AG04450 (cell line): ENCODE measurements at regions not wholly inside any gene's neighbourhood (a gene's known extent, or its start where the extent isn't known, plus 50 kb on each side); places are given as distances from the start of the nearest gene placed in this dataset.

Experiments
- CTCF ChIA-PET: fragments of 300-600, 350-600 bp; formaldehyde crosslinking; extraction: SDS; loops from one replicate; lab custom pipeline; 2022; ENCODE audit warnings: antibody characterized with exemption, inconsistent platforms; lab: Charles Lee
- POLR2A ChIA-PET: fragments of 350-600 bp; formaldehyde crosslinking; extraction: SDS; loops from one replicate; lab custom pipeline; 2021; ENCODE audit warnings: antibody characterized with exemption, inconsistent platforms; lab: Yijun Ruan, JAX
- DNase-seq: peaks from one replicate; pipeline ENCODE4 v3.0.0-alpha.2; 2011; ENCODE audit warnings: low read depth, low spot score
- H3K27ac ChIP-seq: one replicate; pipeline ENCODE4 v1.5.1; 2012; ENCODE audit warnings: low read depth, low read length, control low read depth
- H3K27me3 ChIP-seq: one replicate; pipeline ENCODE4 v1.6.0; 2012; ENCODE audit warnings: low read length; ENCODE audit not compliant: control insufficient read depth, insufficient read depth
- H3K4me3 ChIP-seq: 2 replicates; pipeline ENCODE4 v1.5.1; 2011; ENCODE audit warnings: mild to moderate bottlenecking, low read depth, low read length, control low read depth
- H3K9me3 ChIP-seq: 2 replicates; pipeline ENCODE4 v1.5.1; 2012; ENCODE audit warnings: low read length; ENCODE audit not compliant: control insufficient read depth, insufficient read depth
- TF ChIP-seq, protein P1 (sequence below): IDR thresholded peaks from 2 replicates; pipeline ENCODE4 v1.5.1; 2011; ENCODE audit warnings: low read depth, low read length, control low read depth, inconsistent platforms

DNA sequence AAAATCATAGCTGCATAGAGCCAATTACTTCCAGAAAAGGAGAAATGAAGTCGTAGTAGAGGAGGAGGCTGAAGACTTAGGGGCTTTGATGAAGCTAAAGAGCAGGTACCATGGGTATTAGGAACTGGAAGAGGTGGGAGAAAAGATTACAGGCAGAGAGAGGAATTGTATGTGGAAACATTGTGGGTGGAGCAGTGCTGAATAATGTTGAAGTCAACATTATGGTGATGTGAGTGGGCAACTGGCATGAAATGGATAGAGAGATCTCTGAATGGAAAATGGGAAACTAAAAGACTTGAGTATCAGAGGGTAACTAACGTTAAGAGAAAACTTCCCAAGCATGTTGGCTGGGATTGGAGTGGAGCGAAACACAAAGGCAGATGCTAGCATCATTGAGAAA is 92.5 kb downstream of the AREG start:
- Histone ChIP-seq H3K27me3 (no peaks in the 10 kb centered on the region), H3K27ac (no peak overlapping the region), H3K9me3 (no peaks in the 10 kb centered on the region), H3K4me3 (no peak overlapping the region)
- TF ChIP-seq, protein P1, sequence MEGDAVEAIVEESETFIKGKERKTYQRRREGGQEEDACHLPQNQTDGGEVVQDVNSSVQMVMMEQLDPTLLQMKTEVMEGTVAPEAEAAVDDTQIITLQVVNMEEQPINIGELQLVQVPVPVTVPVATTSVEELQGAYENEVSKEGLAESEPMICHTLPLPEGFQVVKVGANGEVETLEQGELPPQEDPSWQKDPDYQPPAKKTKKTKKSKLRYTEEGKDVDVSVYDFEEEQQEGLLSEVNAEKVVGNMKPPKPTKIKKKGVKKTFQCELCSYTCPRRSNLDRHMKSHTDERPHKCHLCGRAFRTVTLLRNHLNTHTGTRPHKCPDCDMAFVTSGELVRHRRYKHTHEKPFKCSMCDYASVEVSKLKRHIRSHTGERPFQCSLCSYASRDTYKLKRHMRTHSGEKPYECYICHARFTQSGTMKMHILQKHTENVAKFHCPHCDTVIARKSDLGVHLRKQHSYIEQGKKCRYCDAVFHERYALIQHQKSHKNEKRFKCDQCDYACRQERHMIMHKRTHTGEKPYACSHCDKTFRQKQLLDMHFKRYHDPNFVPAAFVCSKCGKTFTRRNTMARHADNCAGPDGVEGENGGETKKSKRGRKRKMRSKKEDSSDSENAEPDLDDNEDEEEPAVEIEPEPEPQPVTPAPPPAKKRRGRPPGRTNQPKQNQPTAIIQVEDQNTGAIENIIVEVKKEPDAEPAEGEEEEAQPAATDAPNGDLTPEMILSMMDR, result no peak
- ChIA-PET CTCF (interaction anchor here (0.6 to 1.3 kb wide), 2 partner anchors 137 to 160 kb away, joined by 4 to 5 read pairs; no protein-coding TSS in a partner anchor), POLR2A (no interaction called here)
- no peak for DNase-seq

DNA sequence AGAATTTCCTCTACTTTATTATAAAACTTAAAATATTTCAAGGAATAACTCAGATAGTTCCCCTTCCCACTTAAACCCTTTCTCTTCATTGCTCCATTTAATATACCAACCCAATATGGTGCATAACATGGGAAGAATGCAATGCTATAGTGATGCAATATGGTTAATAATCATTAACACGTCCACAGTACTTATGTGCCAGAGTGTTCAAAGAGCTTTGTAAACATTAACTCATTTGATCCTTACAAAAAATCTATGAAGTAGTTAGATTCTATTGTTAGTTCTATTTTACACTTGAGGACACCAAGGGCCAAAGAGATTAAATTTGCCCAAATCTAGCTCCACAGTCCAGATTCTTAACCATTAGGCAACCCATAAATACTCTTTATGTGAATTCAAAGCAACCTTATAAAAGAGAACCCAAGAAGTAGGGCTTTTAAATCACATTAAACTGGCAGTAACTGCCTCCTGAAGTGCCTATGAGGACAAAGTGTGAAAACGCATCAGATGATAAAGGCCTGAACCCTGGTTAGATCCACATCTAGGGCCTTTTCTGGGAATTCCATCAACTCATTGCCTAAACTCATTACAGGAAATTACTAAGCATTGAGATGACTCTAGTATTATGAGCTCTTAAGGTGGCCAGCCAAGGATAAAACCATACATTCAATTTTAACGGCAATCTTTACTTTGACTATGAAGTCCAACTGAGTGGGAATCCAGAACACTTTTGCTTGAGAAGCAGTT is 94.3 kb downstream of the AREG start:
- POLR2A ChIA-PET, result no interaction called here
- H3K27ac ChIP-seq, result no peak overlapping the region
- CTCF ChIA-PET, result interaction anchor here (0.6 to 1.7 kb wide), 3 partner anchors 7 to 806 kb away, joined by 3 to 8 read pairs (median 3); no protein-coding TSS in a partner anchor
- DNase-seq, result no peak
- TF ChIP-seq, protein P1, result no peak
- H3K9me3 ChIP-seq, result no peaks in the 10 kb centered on the region
- no peak overlapping the region for H3K4me3 ChIP-seq
- H3K27me3 ChIP-seq, result no peaks in the 10 kb centered on the region

DNA sequence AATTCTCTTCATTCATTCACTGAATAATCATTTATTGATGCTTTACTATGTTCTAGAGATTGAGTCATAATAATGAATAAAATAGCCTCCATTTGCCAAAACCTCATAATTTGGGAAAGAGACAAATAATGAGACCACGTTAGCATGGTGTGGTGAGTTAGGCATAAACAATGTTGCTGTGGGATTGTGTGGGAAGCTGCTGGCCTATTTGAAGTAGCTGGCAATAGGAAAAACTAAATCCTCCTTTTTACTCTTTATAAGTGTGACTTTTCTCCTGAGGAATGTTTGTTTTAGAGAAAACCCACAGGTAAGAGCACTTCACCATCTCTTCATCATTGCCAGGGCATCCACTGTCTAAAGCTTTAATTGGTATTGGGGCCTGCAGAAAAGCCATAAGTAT is 95.3 kb downstream of the AREG start:
- Histone ChIP-seq H3K9me3 (no peaks in the 10 kb centered on the region), H3K4me3 (no peak overlapping the region), H3K27me3 (no peaks in the 10 kb centered on the region), H3K27ac (no peak overlapping the region)
- DNase-seq, result no peak
- ChIA-PET POLR2A (no interaction called here), CTCF (interaction anchor here (1.7 to 1.9 kb wide), 2 partner anchors 8 to 135 kb away, joined by 8 to 9 read pairs; no protein-coding TSS in a partner anchor)
- TF ChIP-seq, protein P1, result no peak

DNA sequence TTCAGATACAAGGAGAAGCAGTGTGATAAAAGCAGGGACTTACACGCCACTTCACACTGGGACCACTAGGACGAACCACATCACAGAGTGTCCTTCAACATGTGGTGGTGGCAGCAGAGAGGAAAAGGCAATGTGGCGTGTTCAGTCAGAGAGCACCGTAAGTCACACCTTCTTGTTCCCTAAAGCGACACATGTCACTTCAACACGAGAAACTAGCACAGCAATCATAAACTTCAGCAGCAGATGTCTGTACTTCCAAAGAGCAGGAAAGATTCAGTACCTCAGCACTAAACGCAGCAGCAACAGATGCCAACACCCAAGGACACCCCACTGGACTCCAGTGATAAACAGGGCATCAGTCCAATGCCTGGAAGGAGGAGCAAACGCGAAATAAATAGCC is 96.7 kb downstream of the AREG start:
- POLR2A ChIA-PET, result no interaction called here
- Histone ChIP-seq H3K4me3 (no peak overlapping the region), H3K27me3 (no peaks in the 10 kb centered on the region), H3K27ac (no peak overlapping the region), H3K9me3 (no peaks in the 10 kb centered on the region)
- CTCF ChIA-PET, result interaction anchor here (0.7 to 1.9 kb wide), 3 partner anchors 133 to 169 kb away, joined by 3 to 12 read pairs (median 9); no protein-coding TSS in a partner anchor
- DNase-seq, result no peak
- TF ChIP-seq, protein P1, result no peak

DNA sequence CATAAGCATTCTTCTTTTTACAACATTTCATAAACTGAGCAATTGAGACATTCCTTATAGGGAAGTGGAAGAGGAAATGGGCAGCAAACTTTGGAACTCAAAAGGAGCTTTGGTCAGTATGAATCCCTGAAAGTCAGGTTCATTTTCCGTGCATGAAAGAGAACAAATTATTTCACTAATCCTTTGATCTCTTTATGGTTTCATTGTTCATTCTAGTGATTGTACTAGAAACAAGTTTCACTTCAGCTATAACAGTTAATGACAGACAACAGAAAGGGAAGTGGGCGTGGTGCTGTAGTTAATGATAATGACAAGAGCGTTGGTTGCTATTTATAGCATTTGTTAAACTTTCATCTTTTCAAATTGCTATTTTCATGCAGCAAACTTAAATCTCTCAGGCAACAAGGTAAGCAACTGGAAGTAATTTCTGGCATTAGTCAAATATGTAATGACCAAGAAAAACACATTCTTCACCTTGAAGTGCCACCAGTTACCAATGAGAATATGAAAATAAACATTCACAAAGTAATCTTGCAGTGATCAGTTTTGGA is 98.4 kb downstream of the AREG start:
- Histone ChIP-seq H3K27ac (no peak overlapping the region), H3K4me3 (no peak overlapping the region), H3K9me3 (no peaks in the 10 kb centered on the region), H3K27me3 (no peaks in the 10 kb centered on the region)
- DNase-seq, result no peak
- ChIA-PET POLR2A (no interaction called here), CTCF (interaction anchor here (1.0 to 1.4 kb wide), 4 partner anchors 10 to 173 kb away, joined by 4 to 6 read pairs (median 4); no protein-coding TSS in a partner anchor)
- TF ChIP-seq, protein P1, result no peak
